GM21576 (cell line): ENCODE measurements at regions not wholly inside any gene's neighbourhood (a gene's known extent, or its start where the extent isn't known, plus 50 kb on each side); places are given as distances from the start of the nearest gene placed in this dataset.

Experiments
- ATAC-seq: cut with Tn5 transposase; IDR thresholded peaks from one replicate; pipeline ENCODE4 v1.9.1; 2021; ENCODE audit warnings: mild to moderate bottlenecking, moderate library complexity; ENCODE audit not compliant: unreplicated experiment

DNA sequence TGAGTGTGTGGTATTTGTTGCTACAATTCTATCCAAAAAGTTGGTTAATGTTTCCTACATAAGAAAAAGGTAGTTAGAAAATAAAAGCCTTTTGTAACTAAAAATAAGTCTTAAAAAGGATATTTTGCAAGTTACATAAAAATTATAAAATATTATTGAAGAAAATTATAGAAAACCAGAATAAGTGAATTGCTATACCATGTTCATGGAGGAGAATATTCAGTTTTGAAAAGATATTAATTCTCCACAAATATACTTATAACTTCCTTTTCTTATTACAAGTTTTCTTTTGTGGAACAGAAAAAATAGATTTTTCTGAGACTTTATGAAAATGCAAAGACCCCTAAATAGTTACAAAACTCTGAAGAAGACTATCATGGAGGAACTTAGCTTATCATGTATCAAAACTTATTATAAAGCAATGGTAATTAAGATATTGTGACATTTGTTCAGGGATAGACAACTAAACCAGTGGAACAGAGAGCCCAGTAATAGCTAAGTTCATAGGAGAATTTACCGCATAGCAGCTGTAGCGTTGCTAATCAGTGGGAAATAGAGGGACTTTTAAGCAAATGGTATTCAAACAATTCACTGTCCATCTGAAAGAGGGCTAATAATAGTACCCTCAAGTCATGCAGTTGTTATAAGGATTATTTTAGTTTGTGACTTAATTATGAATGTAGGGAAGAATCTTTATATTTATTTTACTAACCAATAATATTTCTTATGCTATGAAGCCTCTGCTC lies 515.2 kb upstream of the ZNF608 start:
- ATAC-seq = no peak

DNA sequence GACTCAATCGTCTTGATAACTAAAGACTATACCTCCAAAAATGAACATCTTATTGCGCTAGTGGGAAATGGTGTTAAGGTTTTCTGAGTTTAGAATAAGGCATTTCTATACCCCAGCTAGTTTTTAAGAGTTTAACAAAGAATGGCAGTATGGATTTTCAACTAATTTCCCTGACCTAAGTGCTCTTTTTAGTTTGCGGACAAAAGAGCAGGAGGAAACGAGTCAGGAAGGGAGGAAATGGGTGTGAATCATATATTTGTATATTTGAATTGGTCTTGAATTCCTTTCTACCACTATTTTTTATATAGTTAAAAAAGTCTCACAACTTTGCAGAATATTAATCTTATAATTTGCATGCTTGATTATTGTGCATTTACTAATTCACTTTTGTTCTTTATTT lies 516.3 kb upstream of the ZNF608 start:
- ATAC-seq = no peak

DNA sequence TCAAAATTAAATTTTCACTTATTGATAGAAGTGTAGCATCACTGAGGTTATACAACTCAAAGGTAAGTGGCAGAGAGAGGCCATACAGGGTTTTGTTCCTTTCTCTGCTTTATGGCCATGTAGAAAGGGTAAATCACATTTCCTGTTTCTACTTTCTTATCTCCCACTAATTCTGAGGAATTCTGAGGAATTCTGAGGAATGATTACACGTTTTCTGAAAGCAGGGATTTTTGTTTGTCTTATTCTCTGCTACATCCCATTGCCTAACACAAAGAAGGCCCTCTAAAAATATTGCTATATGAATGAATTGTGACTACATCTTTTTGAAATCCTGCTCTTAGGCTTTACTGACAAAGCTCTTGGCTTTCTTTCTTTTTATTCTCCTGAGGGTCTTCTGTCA lies 516.9 kb upstream of the ZNF608 start:
- no peak for ATAC-seq

DNA sequence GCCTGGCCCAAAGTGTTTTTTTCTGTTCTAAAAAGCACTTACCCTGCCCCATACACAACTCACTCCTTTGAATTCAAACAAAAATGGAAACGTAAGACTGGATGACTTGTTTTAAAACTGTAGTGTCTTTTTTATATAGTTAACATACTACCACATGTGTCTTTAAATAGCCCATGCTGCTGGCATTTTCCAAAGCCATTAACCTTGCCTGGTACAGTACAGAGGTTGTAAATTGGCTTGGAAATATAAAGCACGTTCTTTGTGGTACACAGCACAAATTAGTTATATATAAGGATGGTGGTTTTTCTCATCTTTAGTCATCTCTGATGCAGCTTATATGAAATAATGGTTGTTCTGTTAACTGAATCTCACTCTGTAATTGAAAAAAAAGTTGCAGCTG lies 519.7 kb upstream of the ZNF608 start:
- ATAC-seq = no peak

DNA sequence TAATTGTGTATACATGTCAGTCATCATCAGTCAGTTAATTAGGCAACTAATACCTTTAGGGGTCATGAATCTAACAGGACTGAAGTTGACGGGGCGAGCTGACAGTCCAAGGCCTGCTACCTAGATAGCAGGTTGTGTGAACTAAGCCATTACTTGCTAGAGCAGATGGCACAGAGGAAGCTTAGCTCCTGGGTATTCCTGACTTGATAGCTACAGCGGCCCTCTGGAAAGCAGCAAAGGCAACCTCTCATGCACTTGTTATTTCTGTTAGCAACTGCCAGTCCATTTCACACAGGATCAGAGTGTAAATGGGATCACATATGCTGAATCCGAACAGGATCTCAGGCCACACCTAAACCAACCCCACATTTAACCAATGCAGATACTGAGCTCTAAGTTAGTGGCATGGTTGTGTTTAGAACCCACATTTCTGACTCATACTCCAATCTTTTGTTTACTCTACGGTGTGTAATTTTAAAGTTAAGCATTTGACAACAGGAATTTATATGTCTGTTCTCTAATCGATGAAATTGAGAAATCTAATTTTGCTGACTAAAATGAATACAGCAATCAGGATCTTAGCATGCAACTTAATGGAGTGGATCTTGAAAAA lies 521.3 kb upstream of the ZNF608 start:
- no peak for ATAC-seq

DNA sequence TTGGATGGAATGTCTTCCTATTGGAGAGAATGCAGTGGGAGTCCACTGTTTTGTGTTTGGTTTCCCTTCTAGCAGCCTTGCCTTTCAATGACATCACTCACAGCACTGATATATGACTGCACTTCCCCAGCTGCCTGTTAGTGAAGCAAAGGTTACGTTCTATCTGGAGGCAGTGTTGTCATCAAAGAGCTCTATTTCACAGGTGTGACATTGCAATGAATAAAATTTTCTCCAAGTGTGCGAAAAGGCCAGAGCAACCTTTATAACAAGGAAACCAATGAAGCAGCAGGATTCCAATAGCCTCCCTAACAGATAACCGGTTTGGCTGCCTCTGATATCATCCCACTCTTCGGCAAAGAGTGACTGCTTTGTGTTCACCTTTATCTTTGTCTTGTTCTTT lies 523.5 kb upstream of the ZNF608 start:
- no peak for ATAC-seq

DNA sequence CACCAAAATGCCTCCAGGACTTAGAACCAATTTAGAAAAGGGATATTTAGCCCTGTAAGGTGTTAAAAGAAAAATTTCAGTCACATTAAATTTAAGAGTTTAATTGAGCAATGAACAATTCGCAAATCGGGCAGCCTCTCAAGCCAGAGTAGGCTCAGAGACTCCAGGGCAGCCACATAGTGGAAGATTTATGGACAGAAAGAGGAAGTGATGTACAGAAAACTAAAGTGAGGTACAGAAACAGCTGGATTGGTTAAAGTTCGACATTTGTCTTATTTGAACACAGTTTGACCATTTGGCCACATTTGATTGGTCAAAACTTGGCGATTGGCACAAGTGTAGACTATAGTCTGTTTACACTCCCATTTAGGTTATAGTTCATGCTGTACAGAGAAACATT lies 525.9 kb upstream of the ZNF608 start:
- ATAC-seq = no peak

DNA sequence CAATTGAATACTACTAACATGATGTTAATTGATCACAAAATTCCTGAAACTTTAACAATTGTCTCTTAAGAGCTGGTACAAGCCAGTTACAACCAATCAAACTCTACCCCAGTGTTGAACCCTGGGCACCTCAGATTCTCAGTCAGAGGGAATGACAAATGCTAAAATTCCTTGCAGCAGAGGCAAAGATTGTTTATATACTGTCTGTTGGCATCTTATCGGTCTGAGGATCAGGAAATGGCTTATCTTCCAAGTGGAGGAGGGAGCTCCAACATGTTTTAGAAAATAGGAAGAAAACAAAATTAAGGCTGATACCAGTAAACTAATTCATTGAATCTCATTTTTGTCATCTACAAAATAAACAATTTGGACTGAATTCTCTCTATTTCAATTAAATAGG lies 527.8 kb upstream of the ZNF608 start:
- ATAC-seq = no peak

DNA sequence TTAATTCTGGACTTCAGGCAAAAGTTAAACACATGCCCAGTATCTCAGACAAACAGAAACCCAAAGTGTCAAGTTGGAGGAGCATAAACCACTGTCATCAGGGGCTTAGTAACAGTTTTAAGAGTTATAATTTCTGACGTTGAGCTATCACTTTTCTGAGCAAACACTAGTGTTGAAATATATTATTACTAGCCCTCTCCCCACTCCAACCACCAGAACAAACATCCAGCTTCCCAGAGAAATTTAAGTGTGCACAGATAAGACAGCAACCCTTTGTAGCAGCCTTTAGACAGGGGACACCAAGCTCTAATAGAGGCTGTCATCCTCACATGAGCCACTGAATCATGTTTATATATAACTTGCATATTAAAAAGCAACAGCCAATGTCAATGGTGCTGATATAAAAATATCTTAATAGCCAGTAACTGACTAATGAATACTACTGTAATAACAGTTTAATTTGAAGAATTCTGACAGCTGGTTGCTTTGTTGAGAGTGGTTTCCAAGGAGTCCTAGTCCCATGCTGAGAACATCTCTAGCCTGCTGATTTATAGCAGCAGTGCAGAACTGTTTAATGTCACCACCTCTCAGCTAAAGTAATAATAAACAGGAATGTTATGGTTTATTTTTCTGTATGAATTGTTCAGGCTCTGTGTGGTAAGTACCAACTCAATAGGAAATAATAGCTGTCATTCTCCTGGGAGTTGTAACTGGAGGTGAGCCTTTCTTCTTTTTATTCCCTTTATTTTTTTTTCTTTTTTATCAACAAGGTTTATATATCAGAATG lies 528.7 kb upstream of the ZNF608 start:
- no peak for ATAC-seq

DNA sequence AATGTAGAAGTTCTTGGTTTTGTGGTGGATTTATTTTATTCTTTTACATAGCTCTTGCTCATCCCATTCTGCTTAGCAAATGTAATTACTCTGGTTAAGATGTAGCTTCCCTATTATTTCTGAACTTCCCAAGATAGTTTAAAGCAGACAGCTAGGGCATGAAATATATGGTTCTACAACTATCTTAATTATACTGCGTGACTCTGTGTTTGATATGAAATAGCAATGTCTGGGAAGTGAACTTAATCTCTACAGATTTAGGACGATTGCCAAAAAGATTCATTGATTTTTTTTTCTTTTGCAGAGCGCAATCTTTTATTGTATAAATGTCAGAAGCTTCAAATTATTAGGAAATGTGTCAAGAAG lies 529.3 kb upstream of the ZNF608 start:
- ATAC-seq = no peak

DNA sequence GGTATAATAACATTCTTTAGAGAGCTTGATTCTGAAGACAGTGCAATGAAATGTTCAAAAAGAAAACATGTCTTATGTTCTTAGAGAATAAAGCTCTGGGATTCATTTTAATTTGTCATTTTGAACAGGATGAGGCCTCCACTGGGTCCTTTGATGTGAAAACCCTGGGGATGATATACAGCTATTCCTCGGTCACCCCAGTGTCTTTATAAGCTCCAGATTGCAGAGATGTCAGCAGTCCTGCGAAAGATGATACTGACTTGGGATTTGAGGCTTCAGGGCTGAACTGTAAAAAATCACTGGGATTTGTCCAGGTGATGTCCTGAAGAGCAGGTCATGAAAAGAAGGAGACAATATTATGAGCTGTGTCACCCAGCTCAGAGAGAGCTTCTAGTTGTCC lies 529.7 kb upstream of the ZNF608 start:
- no peak for ATAC-seq

DNA sequence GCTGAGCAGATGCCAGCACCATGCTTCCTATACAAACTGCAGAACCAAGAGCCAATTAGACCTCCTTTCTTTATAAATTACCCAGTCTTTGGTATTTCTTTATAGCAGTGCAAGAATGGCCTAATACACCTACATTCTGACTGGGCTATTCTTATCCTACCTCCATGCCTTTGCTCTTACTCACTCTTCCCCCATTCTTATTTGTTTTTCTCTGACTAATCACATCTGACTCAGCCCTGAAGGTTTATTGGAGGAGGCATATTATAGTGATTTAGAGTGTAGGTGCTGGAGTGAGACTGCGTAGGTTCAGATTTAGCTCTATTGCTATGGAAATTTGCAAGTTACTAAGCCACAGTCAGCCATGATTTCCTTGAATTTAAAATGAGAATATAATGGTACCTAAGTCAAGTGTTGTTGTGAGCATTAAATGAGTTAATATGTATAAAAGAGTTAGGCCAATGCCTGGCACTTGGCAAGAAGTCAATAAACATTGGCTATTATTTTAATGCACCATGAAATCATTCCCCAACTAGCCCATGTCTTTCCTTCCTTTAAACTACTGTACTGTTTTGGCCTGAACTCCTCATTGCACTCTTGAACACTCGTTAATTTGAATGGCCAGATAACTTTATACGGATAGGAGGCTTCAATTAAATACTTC lies 531.2 kb upstream of the ZNF608 start:
- ATAC-seq = no peak

DNA sequence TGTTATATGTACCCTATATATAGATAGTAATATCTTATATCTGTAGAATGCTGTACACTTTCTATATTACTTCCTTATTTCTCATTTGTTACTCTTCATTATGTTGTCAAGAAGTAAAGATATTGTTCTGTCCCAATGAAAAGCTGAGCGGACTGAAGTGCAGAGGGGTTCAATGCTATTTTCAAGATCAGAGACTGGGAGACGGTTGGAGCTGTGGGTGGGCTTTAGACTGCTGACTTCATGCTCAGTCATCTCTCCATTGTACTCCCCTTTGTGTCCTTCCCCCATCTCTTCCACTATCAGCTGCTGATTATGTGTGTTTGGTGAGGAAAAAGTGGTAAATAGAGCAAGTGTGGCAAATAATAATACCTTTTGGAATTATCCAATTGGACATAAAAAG lies 532.3 kb upstream of the ZNF608 start:
- no peak for ATAC-seq

DNA sequence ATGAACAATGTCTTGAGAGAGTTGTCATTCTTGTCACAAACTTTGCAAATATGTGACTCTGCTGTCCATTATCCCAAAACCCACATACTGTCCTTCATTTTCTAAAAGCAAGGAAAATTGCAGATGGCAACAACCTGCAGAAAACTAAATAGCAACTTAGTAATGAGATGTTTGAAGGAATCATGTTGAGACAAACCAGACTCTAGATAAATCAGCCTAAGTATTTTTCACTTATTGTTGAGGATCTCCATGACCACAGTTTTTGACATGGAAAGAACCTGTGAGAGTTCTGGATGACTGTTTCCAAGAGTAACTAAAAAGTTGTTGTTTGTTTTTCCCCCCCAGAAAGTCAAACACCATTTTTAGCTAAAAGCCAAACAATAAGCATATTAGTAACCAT lies 535.2 kb upstream of the ZNF608 start:
- ATAC-seq = no peak

DNA sequence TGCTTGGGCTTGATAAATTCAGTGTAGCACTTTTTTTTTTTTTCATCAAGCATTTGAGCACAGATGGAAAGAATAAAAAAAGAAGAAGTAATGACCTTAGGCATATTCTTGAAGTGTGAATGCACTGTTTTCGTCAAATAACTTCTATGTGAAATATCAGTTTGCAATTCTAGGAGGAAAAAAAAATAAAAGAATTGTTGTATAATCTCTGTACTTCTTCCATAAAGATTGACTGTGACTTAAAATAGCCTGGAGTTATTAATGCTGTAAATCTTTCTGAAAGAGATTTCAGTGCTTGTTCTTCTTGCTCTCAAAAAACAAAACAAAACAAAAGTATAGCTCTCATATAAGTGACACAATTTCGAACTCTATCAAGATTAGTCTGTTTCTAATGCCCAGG lies 536.9 kb upstream of the ZNF608 start:
- ATAC-seq = no peak

DNA sequence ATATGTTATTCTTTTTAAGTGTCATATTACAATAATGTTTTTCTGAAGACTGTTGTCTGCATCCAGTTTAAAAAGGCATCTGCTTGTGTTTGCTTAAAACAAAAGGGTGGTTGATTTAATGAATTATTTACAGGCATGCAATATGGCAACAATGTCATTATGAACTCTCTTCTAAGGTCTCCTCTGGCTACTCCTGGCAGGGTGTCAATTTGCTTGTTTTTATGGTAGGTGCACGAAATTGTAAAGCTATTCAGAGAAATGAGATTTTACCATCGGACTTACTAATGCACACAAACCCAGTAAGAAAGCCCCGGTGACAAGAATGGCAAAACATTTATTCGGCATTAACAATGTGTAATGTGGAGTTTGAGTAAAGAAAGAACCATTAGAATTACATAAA lies 539.8 kb upstream of the ZNF608 start:
- ATAC-seq = no peak

DNA sequence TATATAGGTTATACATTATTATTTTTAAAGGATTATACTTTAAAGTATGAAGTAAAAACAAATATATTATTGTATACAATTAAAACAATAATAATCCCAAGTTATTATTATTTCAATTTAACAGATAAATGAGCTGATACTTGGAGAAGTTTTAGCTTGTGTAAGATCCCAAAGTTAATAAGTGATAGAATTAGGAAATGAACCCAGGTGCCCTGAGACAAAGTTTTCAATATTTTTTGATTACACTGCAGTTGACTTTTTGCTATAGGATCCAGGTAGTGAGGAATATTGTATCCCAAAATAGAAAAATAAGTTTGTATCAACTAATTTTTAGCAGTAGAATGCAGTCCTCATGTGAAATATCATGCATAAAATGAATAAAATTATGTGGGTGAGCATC lies 543.2 kb upstream of the ZNF608 start:
- no peak for ATAC-seq

DNA sequence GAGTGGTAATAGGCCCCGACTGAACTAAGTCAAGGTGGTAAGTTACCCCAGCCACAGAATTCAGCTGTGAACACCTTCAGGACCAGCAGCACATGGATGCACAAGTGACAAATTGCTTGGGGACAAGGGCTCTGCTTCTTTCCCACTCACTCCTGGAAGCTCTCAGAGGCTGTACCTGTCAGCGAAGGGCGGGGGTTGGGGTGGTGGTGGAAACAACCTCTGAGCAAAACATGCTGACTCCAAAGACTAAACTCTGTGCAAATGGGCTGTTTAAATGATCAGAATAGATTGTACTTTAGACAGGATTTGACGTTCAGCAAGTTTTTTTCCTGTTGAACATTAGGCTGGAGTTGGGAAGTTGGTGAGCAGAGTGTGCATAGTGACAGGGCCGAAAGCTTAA lies 544.5 kb upstream of the ZNF608 start:
- ATAC-seq = no peak

DNA sequence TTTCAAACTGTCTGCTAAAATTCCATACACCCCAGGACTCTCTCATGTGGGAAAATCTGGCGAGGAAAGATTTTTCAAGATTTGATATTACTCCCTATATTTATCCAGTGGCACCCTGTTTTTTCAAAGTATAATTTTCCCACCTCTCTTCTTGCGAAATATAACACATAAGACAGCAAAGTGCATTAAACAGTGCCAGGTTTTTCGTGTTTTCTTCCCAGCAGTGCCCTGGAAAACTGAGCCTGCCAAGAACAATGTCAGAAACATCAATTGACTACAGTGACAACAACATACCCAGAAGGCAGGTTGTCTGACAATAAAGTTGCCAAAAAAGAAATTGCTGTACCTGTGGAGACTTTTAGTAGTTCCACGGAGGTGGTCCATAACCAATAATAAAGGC lies 545.0 kb upstream of the ZNF608 start:
- no peak for ATAC-seq

DNA sequence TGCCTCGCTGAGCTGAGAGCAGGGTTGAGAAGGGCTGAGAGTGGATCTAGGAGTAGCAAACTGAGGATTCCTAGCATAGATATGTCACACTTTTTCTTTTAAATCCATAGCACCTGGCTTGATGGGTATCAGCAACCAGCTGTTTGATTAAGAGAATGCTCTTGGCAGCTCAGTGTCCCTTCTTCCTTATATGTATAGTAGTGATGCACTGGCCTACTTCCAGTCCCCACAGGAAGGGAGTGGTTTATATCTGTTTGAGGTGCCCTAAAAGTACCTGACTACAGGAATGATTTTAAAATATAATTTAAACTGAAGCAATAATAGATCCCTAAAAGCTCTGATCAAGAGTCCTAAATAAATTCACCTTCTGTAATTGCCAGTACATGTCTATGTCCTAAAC lies 546.8 kb upstream of the ZNF608 start:
- no peak for ATAC-seq

DNA sequence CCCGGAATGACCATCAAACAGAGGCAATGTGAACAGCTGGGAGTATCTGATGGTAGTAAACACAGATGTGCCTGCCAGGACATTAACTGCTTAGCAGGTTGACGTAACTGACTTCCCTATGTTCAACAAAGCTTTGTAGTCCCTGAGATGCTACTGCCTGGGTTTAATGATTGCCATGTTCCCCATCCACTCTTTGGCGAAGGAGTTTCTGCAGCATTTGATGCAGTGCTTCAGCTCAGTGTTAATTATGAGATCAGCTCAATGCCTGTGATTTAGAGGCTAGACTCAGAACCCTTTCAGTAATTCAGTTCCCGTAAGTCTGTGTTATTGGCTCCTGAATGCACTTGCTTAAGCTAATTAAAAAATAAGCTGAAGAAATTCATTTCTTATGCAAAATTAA lies 547.3 kb upstream of the ZNF608 start:
- no peak for ATAC-seq

DNA sequence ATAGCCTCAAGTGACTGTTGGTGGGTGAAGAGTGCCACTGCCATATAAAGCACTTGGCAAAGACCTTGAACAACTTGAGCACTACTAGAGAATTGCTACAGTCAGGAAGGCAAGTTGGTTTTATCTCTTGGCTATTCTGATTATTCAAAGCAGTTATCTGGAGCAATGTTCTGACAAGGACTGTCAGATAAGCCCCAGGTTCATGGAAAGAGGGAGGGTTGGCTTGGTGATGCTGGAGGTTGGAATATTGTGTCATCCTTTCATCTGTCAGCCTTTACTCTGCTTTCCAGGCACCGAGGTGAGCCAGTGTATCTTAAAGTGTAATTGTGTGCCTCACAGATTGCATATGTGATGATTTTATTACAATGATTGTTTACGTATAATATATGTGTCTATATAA lies 548.4 kb upstream of the ZNF608 start:
- ATAC-seq = no peak
